ENCODE measurements at regions not wholly inside any gene's neighbourhood (a gene's known extent, or its start where the extent isn't known, plus 50 kb on each side); places are given as distances from the start of the nearest gene placed in this dataset.
"Not testable (repeated sequence)": the region's sequence is repeated elsewhere in the genome, so short reads cannot be mapped to it uniquely, and the experiment has no call there.

GRCh38 chr14:27863166-27863565 lies 903.4 kb upstream of the FOXG1 start:
- no peak for DNase-seq
- no peak for ATAC-seq (ENCODE audit: poor library complexity)
- intact Hi-C loops (cut with DNase I), result no loop called here

- ATAC-seq (ENCODE audit: poor library complexity) (no peak), DNase-seq (no peak)
- intact Hi-C loops (cut with DNase I), result no loop called here
Observed at GRCh38 chr14:27881063-27881462, 885.5 kb upstream of the FOXG1 start.

- ATAC-seq (ENCODE audit: poor library complexity), result no peak
- intact Hi-C loops (cut with DNase I), result no loop called here
Observed at GRCh38 chr14:27881646-27882045, 884.9 kb upstream of the FOXG1 start.

GRCh38 chr14:27886256-27886655 lies 880.3 kb upstream of the FOXG1 start:
- DNase-seq (no peak), ATAC-seq (ENCODE audit: poor library complexity) (no peak)
- intact Hi-C loops (cut with DNase I), result no loop called here

More at GRCh38 chr14:27881646-27882045, 884.9 kb upstream of the FOXG1 start:
- no peak for DNase-seq

GRCh38 chr14:27890259-27890658 lies 876.3 kb upstream of the FOXG1 start:
- intact Hi-C loops (cut with DNase I), result no loop called here
- no peak for DNase-seq
- no peak for ATAC-seq (ENCODE audit: poor library complexity)

GRCh38 chr14:27908484-27908883 lies 858.1 kb upstream of the FOXG1 start:
- ATAC-seq (ENCODE audit: poor library complexity); intact Hi-C loops (cut with DNase I); DNase-seq: not testable (repeated sequence)

GRCh38 chr14:27916326-27916725 lies 850.3 kb upstream of the FOXG1 start:
- no peak for ATAC-seq (ENCODE audit: poor library complexity)
- intact Hi-C loops (cut with DNase I), result no loop called here
- DNase-seq, result no peak

- intact Hi-C loops (cut with DNase I), result no loop called here
Observed at GRCh38 chr14:27917896-27918295, 848.7 kb upstream of the FOXG1 start.

GRCh38 chr14:27927519-27927918 lies 839.1 kb upstream of the FOXG1 start:
- ATAC-seq (ENCODE audit: poor library complexity) (no peak), DNase-seq (no peak)
- intact Hi-C loops (cut with DNase I), result no loop called here

More at GRCh38 chr14:27917896-27918295, 848.7 kb upstream of the FOXG1 start:
- DNase-seq, result no peak
- ATAC-seq (ENCODE audit: poor library complexity), result no peak

- intact Hi-C loops (cut with DNase I), result no loop called here
- no peak for DNase-seq
- ATAC-seq (ENCODE audit: poor library complexity), result no peak
Observed at GRCh38 chr14:27929797-27930347, 836.7 kb upstream of the FOXG1 start.

GRCh38 chr14:27938392-27938791 lies 828.2 kb upstream of the FOXG1 start:
- DNase-seq (no peak), ATAC-seq (ENCODE audit: poor library complexity) (no peak)
- intact Hi-C loops (cut with DNase I), result no loop called here

GRCh38 chr14:27945512-27945911 lies 821.1 kb upstream of the FOXG1 start:
- ATAC-seq (ENCODE audit: poor library complexity) (no peak), DNase-seq (no peak)
- intact Hi-C loops (cut with DNase I), result no loop called here

GRCh38 chr14:27958757-27959156 lies 807.8 kb upstream of the FOXG1 start:
- intact Hi-C loops (cut with DNase I), result no loop called here
- ATAC-seq (ENCODE audit: poor library complexity) (no peak), DNase-seq (no peak)

GRCh38 chr14:27995691-27996090 lies 770.9 kb upstream of the FOXG1 start:
- ATAC-seq (ENCODE audit: poor library complexity) (no peak), DNase-seq (no peak)
- intact Hi-C loops (cut with DNase I), result no loop called here

GRCh38 chr14:28001002-28001401 lies 765.6 kb upstream of the FOXG1 start:
- intact Hi-C loops (cut with DNase I), result no loop called here
- no peak for ATAC-seq (ENCODE audit: poor library complexity)
- no peak for DNase-seq

GRCh38 chr14:28012629-28013415 lies 753.8 kb upstream of the FOXG1 start:
- intact Hi-C loops (cut with DNase I), result no loop called here
- DNase-seq (no peak), ATAC-seq (ENCODE audit: poor library complexity) (no peak)

- intact Hi-C loops (cut with DNase I), result no loop called here
- DNase-seq (no peak), ATAC-seq (ENCODE audit: poor library complexity) (no peak)
Observed at GRCh38 chr14:28020112-28020511, 746.5 kb upstream of the FOXG1 start.

- ATAC-seq (ENCODE audit: poor library complexity), result no peak
- intact Hi-C loops (cut with DNase I), result no loop called here
- no peak for DNase-seq
Observed at GRCh38 chr14:28023853-28024252, 742.7 kb upstream of the FOXG1 start.

GRCh38 chr14:28052251-28052650 lies 714.3 kb upstream of the FOXG1 start:
- intact Hi-C loops (cut with DNase I), result no loop called here
- no peak for ATAC-seq (ENCODE audit: poor library complexity)
- DNase-seq, result no peak

- ATAC-seq (ENCODE audit: poor library complexity), result no peak
- intact Hi-C loops (cut with DNase I), result no loop called here
- no peak for DNase-seq
Observed at GRCh38 chr14:28055008-28055407, 711.6 kb upstream of the FOXG1 start.
